ENCODE measurements at regions not wholly inside any gene's neighbourhood (a gene's known extent, or its start where the extent isn't known, plus 50 kb on each side); places are given as distances from the start of the nearest gene placed in this dataset.
"Not testable (repeated sequence)": the region's sequence is repeated elsewhere in the genome, so short reads cannot be mapped to it uniquely, and the experiment has no call there.

GRCh38 chr1:115153966-115154557, 64.8 kb upstream of the TSPAN2 start:
- TF ChIP-seq CTCF (IDR thresholded peaks at IDR 0.05; ENCODE audit: insufficient read depth, low read length), result no peak
- H3K4me3 ChIP-seq (ENCODE audit: low read depth, low read length), result no peak overlapping the region
- no peak for DNase-seq (ENCODE audit: low read depth)

- H3K4me3 ChIP-seq (ENCODE audit: low read depth, low read length); DNase-seq (ENCODE audit: low read depth): not testable (repeated sequence)
Measured at GRCh38 chr1:115147928-115148327, 58.6 kb upstream of the TSPAN2 start.

- TF ChIP-seq CTCF (IDR thresholded peaks at IDR 0.05; ENCODE audit: insufficient read depth, low read length), result no peak
- DNase-seq (ENCODE audit: low read depth), result no peak
- no peak overlapping the region for H3K4me3 ChIP-seq (ENCODE audit: low read depth, low read length)
Measured at GRCh38 chr1:115145226-115145625, 55.9 kb upstream of the TSPAN2 start.

GRCh38 chr1:115144176-115144575, 54.9 kb upstream of the TSPAN2 start:
- no peak for TF ChIP-seq CTCF (IDR thresholded peaks at IDR 0.05; ENCODE audit: insufficient read depth, low read length)
- H3K4me3 ChIP-seq (ENCODE audit: low read depth, low read length), result no peak overlapping the region
- DNase-seq (ENCODE audit: low read depth), result no peak

GRCh38 chr1:115142616-115143015, 53.3 kb upstream of the TSPAN2 start:
- H3K4me3 ChIP-seq (ENCODE audit: low read depth, low read length), result no peak overlapping the region
- DNase-seq (ENCODE audit: low read depth), result peak; percentile 85
- peak; percentile 45 for TF ChIP-seq CTCF (IDR thresholded peaks at IDR 0.05; ENCODE audit: insufficient read depth, low read length)

GRCh38 chr1:115141145-115141454, 51.8 kb upstream of the TSPAN2 start:
- H3K4me3 ChIP-seq (ENCODE audit: low read depth, low read length), result no peak overlapping the region
- no peak for TF ChIP-seq CTCF (IDR thresholded peaks at IDR 0.05; ENCODE audit: insufficient read depth, low read length)
- DNase-seq (ENCODE audit: low read depth), result no peak

GRCh38 chr1:115140442-115141144, 51.3 kb upstream of the TSPAN2 start:
- TF ChIP-seq CTCF (IDR thresholded peaks at IDR 0.05; ENCODE audit: insufficient read depth, low read length), result no peak
- no peak for DNase-seq (ENCODE audit: low read depth)
- no peak overlapping the region for H3K4me3 ChIP-seq (ENCODE audit: low read depth, low read length)

Data from fibroblast of the aortic adventitia (primary cell).